H4 (cell line): ENCODE measurements at regions not wholly inside any gene's neighbourhood (a gene's known extent, or its start where the extent isn't known, plus 50 kb on each side); places are given as distances from the start of the nearest gene placed in this dataset.

ENCODE experiments used
- DNase-seq: peaks from one replicate; pipeline ENCODE4 v3.0.0-alpha.2; 2015; ENCODE audit warnings: low spot score

GRCh38 chr9:78792745-78793144, 495.8 kb downstream of the PSAT1 start:
- no peak for DNase-seq

- DNase-seq, result no peak
These were observed 508.8 kb downstream of the PSAT1 start for GRCh38 chr9:78805771-78806170.

DNA sequence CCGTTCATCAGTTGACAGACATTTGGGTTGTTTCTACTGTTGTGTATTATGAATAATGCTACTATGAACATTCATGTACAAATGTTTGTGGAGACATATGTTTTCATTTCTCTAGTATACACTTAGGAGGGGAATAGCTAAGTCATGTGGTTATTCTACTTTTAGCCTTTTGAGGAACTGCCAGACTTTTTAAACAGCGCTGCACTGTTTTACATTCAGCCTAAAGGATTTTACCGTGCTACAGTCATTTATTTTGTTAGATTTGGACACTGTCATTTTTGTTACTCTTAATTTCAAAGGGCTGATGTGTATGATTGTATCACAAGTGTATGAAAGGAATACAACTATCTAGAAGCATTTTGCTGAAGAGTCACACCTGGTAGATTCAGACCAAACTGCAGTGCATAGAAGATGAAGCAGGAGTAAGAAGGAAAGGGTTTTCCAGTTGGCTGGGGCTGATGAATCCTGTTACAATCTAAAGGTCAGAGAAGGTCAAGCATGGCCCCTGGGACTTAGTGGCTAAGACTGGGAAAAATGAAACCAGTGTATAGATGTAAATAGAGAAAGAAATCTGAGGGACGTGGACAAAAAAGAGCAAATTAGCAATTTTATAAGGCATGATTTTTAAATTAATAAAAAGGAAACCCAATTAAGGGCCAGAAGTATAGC, 509.7 kb downstream of the PSAT1 start:
- DNase-seq, result no peak

DNA sequence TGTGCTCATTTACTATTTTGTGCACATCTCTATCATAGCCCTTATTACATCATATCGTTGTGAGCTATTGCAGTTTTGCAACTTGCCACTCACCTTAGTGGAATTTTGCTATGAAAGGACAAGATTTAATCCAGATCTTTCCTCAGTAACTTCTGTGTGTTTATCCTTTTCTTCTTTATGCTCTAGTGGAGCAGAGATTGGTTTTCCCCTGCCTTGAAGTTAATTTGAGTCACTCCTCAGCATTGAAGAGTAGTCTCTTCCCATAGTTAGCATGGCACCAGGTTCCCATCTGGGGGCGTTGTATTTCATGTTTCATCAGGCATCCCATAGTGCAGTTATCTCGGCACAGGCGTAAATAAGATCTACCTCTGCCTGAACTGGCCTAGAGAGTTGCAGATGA, 510.4 kb downstream of the PSAT1 start:
- DNase-seq, result no peak

DNA sequence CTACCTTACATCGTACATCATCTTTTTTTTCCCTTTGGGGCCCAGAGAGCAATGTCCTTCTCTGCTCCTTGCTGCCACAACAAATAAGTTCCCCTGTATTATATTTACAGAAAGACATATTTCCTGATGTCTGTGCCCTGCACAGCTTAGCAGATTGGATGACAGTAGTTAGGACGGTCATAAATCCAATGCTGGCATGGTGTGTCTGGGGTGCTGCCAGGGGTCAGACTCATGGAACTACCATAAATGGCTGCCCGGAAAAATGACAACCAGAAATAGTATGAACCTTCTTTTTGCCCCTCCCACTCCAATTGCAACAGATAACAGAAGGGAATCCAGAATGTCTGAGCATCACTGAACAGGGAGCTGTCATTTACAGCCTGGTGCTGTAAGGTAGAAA, 511.1 kb downstream of the PSAT1 start:
- no peak for DNase-seq

- no peak for DNase-seq
These were observed 514.8 kb downstream of the PSAT1 start for GRCh38 chr9:78811622-78812276.

DNA sequence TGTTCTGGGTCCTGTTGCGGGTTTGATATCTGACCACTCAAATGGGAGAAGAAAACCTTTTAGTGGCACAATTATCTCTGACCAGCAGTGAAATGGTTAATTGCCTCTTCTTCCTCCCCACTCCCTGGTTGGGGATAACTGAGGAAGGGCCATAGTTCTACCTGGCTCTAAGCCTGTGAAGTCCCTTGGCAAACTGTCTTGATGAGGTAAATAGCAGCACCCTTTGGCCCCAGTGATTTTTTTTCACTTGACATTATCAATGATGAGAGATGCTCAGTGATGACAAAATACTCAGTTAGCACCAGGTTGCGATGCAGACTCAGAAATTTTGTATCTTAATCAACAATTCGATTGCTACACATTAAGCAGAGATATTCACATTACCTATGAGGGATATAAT, 515.7 kb downstream of the PSAT1 start:
- no peak for DNase-seq

DNA sequence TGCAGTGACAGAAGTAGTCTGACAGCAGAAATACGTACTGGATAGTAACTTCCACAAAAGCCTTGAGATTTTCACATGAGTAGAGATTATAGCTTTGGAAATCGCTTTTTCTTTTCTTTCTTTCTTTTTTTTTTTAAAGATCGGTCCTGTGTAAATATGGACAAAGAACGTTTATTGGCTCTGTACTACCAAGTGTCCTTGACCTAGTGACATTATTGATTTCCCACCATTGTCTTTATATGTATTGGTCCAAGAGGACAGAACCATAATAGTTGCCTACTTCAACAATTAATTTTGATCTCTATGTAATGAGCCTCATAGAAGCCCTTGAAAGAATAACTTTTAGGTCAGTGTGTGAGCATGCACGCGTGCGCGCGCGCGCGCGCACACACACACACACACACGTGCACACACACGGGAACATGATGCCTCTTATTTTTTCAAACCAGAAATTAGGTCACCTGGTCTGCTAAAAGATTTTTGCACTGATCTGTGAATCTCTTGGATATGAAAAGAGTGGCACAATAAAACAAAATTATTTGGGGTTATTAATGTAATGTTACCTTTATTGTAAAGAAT, 516.8 kb downstream of the PSAT1 start:
- no peak for DNase-seq

DNA sequence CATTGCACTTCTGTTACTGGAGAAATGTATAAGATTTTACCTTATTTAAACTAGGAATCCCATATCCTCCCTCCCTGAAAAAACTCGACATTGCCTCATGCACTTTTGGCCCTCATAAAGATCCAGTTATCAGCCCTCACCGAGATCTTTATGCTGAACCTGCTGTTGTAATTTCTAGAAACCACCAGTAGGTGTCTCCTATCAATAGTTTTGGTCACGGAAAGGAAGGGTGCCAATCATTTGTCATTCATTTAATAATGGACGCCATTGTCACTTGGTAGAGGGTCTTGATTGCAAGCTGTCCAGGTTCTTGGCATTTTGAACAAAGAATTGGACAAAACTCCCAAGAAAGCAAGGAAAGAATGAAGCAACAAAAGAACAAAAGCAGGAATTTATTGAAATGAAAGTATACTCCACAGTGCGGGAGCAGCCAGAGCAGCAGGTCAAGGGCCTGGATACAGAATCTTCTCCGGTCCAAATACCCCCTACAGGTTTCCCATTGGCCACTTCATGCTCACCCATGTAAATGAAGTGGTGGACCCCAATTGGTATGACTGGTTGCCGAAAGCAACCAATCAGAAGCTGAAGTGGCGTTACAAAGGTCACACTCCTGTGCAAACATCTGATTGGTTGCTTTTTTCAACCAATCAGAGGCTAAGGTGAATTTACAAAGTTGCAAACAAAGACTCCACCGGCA, 524.3 kb downstream of the PSAT1 start:
- peak; percentile 15 for DNase-seq

DNA sequence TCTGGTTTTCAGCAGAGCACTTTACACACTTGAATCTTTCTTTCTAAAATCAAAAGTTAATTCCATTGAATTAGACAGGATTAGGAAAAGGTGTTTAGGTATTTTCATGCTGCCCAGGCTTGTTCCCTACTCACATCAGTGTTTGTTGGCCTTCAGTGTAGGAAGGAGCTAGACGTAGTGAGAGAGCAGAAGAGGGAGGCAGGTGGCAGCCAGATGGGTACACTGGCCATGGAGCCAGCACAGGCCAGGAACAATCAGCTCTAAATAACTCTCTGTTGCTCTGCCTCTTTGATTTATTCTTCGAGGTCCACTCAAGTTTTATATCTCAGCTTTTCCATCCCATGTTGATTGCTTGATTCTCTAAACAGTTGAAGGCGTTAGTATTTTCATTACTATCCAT, 529.6 kb downstream of the PSAT1 start:
- no peak for DNase-seq

DNA sequence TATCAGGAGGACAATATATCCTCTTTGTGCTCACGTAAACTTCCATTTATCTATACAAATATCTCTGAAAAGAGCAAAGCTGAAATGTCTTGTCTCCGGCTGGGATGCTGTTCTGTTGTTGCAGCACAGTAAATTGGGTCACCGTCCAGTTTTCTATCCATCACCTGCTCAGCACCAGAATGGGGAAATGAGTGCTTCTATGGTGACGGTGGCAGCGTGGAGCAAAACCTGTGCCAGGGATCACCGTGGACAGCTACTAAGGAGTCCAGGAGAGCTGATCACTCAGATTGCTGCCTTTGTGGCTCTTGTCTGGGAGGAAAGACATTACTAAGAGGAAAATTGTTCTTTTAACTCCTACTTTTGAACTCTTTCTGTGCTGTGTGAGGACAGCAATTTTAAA, 531.6 kb downstream of the PSAT1 start:
- no peak for DNase-seq

GRCh38 chr9:78830301-78830700, 533.4 kb downstream of the PSAT1 start:
- DNase-seq, result no peak

GRCh38 chr9:78831726-78832125, 534.8 kb downstream of the PSAT1 start:
- no peak for DNase-seq

DNA sequence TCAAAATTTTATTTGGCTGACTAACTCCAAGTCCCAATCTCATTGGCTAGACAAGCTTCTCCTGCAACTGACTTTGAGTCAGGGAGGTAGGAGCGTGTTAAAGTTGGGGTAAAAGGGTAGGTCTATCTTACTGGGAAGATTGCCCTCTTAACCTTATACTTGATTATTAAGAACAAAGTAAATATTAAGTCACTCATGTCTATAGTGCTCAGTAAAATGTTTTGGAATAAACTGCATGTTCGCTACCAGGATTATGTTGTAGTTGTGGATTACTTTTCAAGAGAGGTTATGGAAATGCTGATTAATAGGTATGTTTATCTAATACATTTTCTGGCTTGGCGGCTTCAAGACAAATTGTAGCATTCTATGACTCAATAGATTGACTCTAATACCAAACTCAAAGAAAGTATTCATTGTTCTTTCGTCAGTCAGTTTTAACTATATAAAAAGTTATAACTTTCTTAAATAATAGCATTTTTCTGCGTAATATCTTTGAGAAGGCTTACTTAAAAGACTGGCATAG, 539.1 kb downstream of the PSAT1 start:
- DNase-seq, result no peak

DNA sequence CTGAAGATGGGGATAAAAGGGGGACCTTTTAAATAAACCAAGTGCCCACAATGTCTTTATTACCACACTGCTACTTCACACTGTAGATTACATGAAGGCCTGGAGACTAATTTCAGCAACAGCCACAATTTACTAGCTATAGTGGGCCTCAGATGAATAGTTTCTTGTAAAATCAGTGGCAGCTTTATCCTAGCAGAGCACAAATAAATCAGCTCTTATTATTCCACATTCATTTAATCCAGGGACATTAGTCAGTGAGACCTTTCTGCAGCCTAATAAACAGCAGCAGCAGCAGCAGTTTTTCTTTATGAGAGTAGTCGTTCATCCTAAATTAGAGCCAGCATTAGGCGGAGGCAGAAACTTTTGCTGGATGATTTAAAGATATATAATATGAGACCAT, 542.3 kb downstream of the PSAT1 start:
- DNase-seq, result no peak

DNA sequence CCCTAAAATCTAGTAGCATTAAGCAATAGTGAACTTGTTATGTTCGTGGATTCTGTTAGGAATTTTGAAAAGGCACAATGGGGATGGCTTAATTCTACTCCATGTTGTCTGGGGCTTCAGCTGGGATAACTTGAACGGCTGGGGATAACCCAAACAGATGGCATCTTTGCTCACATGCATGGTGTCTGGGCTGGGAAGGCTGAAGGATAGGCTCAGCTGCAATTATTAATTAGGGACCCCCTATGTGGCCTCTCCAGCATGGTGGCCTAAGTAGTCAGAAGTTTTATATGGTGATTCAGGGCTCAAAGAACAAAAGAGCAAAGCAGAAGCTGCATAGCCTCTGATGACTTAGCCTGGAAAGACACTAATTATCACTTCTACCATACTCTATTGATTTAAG, 551.1 kb downstream of the PSAT1 start:
- DNase-seq, result no peak

- peak; percentile 14 for DNase-seq
These were observed 559.2 kb downstream of the PSAT1 start for GRCh38 chr9:78856144-78856543.

DNA sequence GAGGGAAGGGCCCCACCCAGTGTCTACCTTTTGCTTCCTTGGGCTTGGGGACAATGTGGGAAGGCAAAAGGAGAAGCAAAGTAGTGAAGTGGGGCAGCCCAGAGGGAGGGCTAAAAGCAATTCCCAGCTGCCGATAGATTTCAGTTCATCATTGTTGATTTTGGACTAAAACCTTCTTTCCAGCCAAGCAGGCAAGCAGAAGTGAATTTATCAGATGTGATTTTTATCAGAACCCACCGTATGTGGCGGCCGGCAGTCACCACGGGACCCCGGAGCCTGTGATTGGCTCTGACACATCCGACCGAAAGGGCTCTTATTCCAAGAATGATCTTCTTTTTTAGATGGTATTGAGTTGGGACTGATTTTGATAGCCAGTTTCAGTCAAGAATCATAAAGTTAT, 559.9 kb downstream of the PSAT1 start:
- no peak for DNase-seq

- DNase-seq, result no peak
These were observed 560.7 kb downstream of the PSAT1 start for GRCh38 chr9:78857373-78858225.

GRCh38 chr9:78858266-78858665, 561.3 kb downstream of the PSAT1 start:
- DNase-seq, result no peak

- DNase-seq, result peak; percentile 14
These were observed 564.0 kb downstream of the PSAT1 start for GRCh38 chr9:78860801-78861475.
